GM12892 (cell line): ENCODE measurements at regions not wholly inside any gene's neighbourhood (a gene's known extent, or its start where the extent isn't known, plus 50 kb on each side); places are given as distances from the start of the nearest gene placed in this dataset.

Experiments used
- DNase-seq: peaks from one replicate; pipeline ENCODE4 v3.0.0; 2011; ENCODE audit not compliant: insufficient read length
- FAIRE-seq: peaks from 2 replicates; lab custom pipeline; 2011; peaks lifted over from hg19 to GRCh38; lab: Jason Lieb, UNC
- POLR2A ChIP-seq: IDR thresholded peaks from 2 replicates; pipeline ENCODE4 v1.6.1; 2011; ENCODE audit warnings: low read depth, low read length, control low read depth
- POLR2AphosphoS5 ChIP-seq: IDR thresholded peaks from 2 replicates; pipeline ENCODE4 v1.6.1; 2011; ENCODE audit warnings: low read depth, low read length, control low read depth
- TAF1 ChIP-seq: IDR thresholded peaks from 2 replicates; pipeline ENCODE4 v1.6.1; 2011; ENCODE audit warnings: low read depth, mild to moderate bottlenecking, control low read depth, low read length, borderline replicate concordance

DNA sequence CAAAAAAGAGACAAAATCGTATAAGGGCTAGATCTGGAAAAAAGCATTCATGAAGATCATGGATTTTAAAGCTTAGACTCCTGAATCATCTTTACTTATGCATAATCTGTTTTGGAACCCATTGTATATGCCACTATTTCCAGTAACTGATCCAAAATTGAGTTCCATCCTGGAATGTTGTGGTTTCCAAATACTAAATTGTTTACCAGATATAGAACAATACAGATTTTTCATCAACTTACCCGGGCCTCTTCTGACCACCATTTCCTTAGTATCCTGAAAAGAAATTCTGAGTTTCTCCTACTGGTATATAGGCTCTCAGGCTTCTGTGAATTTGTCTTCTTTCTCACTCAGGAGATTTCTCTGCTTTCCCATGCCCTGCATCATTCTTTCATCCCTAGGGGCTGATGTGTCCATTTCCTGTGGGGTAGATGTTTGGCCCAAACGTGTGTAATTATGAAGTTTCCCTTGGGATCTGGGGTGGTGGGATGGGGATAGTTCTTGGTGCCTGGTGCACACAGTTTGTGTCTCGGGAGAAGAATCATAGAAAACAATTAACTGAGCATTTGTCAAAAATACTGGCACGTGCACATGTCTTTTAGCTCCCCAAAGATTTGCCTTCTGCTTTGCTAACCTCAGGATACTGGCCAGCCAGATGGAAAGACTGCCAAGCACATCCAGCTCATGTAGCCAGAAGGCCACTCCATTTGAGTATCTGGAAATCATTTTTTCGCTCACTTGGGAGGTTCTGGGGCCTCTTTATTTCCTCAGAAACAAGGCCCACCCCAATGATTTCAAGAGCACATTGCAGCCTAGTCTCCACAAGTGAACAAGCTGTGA, 127.8 kb downstream of the NTMT2 start:
- FAIRE-seq (no peak), DNase-seq (no peak)
- TF ChIP-seq POLR2A, result no peak
- TF ChIP-seq TAF1, result no peak
- no peak for TF ChIP-seq POLR2AphosphoS5

DNA sequence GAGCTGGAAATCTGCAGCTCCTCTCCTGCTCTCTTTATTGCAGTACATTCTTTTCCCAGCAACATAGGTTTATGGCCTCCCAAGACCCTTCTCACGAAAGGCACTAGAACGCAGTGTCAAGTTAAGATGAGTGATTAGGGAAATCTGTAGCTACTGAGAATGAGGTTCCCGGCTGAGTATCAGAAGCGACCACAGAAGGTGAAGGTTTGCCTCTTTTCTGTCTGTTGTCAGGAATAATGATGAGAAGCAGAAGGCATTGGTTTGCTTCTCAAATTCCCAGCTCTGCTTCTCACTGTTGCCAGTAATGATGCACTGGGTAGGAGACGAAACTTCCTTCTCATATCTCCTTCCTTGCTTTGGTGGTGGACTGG, 128.4 kb downstream of the NTMT2 start:
- TF ChIP-seq TAF1, result no peak
- no peak for TF ChIP-seq POLR2AphosphoS5
- no peak for TF ChIP-seq POLR2A
- DNase-seq (no peak), FAIRE-seq (no peak)

DNA sequence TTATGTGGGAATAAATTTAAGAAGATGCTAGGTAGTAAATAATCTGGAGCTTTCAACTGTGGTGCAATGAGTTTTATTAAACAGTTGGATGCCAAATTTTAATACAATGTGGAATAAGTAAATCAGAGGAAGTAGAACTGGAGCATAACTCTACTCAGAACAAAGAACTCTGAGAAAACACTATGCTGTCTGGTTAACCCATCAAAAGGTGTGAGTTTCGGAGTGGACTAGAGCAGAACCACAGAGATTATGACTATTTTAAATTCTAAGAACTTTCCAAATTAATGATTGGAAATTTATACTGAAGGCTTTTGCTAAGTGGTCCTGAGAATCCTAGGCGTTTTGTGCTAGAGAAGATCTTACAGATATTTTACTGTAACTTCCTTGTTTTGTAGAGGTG, 132.2 kb downstream of the NTMT2 start:
- no peak for DNase-seq
- TF ChIP-seq POLR2A (no peak), POLR2AphosphoS5 (no peak), TAF1 (no peak)
- FAIRE-seq, result no peak

DNA sequence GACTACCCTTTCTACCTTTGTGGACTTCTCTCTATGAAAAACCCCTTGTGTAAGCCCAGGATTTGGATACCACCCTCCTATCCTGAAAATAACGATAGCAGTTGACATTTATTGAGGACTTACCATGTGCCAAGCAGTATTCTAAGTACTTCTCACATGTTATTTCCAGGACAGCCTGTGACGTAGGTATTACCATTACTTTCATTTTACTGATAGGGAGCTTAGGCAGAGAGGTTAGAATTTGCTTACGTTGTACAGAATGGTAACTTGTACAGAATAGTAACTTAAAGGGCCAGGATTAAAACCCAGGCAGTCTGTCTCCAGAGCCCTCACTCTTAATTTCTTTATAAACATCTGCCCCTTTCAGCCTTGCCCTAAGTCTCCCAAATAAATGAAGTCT, 138.3 kb downstream of the NTMT2 start:
- FAIRE-seq, result no peak
- no peak for DNase-seq
- TF ChIP-seq POLR2AphosphoS5, result no peak
- TF ChIP-seq POLR2A, result no peak
- TF ChIP-seq TAF1, result no peak

DNA sequence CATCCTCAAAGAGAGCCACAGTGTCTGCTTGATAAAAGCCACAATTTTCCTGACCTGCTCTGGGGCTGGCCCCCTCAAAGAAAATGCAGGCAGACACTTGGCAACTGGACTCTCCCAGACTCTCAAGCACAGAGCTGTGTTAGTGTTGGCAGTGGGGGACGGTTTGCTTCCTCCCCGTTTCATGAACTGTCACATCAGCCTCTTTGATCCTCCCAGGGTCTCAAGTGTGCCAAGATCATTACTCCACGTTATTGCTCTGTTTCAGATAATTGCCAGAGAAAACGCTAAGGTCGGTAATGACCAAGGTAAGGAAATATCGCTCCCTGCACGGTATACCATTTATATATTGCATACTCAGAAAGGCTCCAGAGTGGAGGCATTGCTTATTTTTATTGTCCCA, 138.8 kb downstream of the NTMT2 start:
- no peak for TF ChIP-seq POLR2A
- TF ChIP-seq TAF1, result no peak
- TF ChIP-seq POLR2AphosphoS5, result no peak
- FAIRE-seq (no peak), DNase-seq (no peak)

DNA sequence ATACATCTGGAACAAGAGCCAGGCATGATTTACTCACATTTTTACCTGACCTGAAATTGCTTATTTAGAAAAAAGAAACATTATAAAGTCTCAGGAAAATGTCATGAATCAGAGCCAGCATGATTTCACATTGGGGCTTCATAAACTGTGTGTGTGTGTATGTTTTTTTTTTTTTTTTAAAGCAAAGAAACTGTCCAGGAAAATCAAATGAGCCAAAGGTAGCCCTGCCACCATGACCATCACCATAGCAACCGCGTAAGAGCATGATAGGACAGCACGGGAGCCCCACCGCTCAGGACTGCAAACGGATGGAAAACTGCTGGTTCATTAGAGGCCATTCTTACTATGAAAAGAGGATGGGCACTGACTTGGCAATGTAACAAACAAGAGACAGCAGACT, 139.2 kb downstream of the NTMT2 start:
- FAIRE-seq (no peak), DNase-seq (no peak)
- no peak for TF ChIP-seq TAF1
- TF ChIP-seq POLR2A, result no peak
- TF ChIP-seq POLR2AphosphoS5, result no peak

DNA sequence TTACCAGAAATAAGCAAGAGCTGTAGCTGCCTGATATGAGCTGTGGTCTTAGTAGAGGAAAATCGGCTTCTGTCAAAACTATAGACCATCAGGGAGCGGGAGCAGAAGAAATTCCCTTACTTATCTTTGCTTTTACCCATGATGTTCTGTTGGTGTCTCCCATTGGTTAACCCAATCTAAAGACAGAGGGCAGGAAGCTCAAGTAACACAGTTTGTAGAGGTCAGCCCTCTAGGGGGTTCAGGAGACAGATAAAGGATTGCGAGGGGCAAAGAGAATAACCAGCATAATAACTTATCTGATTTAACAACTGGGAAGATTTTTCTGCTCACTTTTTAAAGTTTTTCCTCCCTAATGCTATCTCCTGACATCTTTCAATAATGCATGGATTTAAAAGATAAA, 142.4 kb downstream of the NTMT2 start:
- TF ChIP-seq TAF1 (no peak), POLR2A (no peak), POLR2AphosphoS5 (no peak)
- DNase-seq (no peak), FAIRE-seq (no peak)

DNA sequence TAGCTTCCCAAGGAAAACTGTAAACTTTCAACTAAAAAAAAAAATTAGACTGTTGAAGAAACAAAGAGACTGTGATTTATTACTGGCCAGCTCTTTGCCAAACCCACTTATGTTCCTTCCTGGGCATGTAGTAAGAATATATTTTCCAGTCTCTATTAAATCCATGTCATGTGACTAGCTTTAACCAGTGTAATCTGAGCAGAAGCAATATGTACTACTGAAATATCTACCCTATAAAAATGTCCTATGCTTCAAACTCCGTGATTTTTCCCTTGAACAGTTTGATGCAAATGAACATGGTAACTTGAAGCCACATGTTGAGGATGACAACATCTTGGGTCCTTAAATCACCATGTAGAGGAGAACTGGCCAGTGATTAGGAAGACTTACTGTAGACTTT, 144.5 kb downstream of the NTMT2 start:
- TF ChIP-seq TAF1, result no peak
- no peak for TF ChIP-seq POLR2A
- TF ChIP-seq POLR2AphosphoS5, result no peak
- DNase-seq (no peak), FAIRE-seq (no peak)

DNA sequence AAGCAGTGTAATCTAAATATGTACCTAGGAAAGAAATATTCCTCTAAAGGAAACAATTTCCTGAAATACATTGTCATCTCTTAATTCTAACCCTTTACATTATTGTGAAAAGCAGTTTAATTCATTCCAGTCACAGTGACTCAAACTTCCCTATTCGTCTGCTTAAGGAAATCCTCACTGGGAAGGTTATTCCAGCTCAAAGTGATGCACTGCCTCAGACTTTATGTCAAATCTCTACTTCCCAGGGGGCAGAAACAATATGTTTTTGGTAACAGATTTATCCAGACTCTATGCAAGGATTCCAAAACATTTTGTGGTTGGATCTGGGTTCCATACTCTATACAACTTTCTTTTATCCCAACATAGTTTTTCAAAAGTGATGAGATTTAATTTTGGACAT, 145.2 kb downstream of the NTMT2 start:
- no peak for FAIRE-seq
- no peak for DNase-seq
- TF ChIP-seq POLR2AphosphoS5 (no peak), TAF1 (no peak), POLR2A (no peak)

DNA sequence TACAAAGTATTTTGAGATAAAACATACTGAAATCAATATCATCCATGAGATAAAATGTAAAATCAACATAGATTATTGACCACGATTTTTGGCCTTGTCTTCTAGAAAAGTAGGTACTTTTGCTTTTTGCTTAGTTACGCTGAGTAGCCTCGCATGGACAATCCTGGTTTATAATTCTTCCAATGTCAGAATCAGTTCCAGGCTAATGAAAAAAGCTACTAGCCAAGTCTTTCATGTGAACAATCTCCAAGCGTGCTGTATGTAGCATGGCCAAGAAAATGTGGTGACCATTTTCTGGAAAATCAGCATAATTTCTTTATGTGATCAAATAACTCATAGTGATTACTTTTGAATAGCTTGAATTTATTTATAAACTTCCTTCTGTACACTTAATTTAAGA, 145.8 kb downstream of the NTMT2 start:
- no peak for TF ChIP-seq POLR2A
- no peak for DNase-seq
- no peak for FAIRE-seq

DNA sequence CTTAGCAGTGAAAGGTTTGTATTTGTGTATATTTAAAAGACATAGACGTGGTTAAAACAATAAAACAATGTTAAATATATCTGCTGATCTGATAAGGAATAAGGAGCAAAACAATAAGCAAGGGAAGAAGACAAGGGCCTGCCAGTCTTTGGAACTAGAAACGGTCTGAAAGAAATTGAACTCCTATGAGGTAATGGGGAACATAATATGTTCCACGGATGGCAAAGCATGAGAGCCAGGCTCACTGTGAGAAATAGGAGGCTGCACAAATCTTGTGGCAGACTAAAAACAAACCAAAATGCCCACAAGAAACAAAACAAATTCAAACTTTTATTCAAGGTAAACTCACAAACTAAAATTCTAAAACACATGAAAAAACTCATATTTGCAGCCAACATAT, 150.5 kb downstream of the NTMT2 start:
- DNase-seq, result no peak
- no peak for FAIRE-seq
- no peak for TF ChIP-seq POLR2A
- no peak for TF ChIP-seq POLR2AphosphoS5
- TF ChIP-seq TAF1, result no peak

DNA sequence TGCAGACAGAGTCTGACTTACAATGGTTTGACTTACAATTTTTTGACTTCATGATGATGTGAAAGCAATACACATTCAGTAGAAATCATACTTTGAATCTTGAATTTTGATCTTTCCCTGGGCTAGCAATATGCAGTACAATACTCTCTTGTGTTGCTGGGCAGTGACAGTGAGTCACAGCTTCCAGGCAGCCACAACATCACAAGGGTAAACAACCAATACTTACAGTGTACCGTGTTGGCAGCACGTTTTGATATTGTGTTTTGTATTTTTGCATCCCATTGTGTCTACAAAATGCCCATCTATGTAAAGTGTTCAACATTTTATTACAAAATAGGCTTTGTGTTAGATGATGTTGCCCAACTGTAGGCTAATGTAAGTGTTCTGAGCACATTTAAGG, 150.9 kb downstream of the NTMT2 start:
- DNase-seq (no peak), FAIRE-seq (no peak)
- no peak for TF ChIP-seq POLR2A
- no peak for TF ChIP-seq TAF1
- TF ChIP-seq POLR2AphosphoS5, result no peak

DNA sequence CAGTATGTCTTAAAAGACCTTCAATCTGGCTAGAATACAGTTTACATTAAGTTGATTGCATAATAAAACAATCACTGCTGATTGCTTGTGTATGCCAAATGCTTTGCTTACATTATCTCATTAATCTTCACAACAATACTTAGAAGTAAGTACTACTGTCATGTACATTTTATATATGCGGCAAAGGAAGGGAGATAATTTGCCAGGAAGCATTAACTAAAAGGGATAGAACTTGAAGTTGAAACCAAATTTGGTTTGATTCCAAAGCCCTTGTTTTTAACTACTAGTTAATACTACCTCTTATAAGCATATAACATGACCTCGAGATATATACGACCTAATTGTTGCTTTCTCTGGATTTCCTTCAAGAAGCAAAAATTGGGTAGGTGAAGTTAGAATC, 155.8 kb downstream of the NTMT2 start:
- FAIRE-seq, result no peak
- TF ChIP-seq TAF1 (no peak), POLR2A (no peak), POLR2AphosphoS5 (no peak)

More for the DNA sequence above, 155.8 kb downstream of the NTMT2 start:
- no peak for DNase-seq
